HG03432 (cell line): ENCODE measurements at regions not wholly inside any gene's neighbourhood (a gene's known extent, or its start where the extent isn't known, plus 50 kb on each side); places are given as distances from the start of the nearest gene placed in this dataset.
"Not testable (repeated sequence)": the region's sequence is repeated elsewhere in the genome, so short reads cannot be mapped to it uniquely, and the experiment has no call there.

Experiments
- ATAC-seq: cut with Tn5 transposase; IDR thresholded peaks from one replicate; pipeline ENCODE4 v1.9.1; 2021; ENCODE audit warnings: mild to moderate bottlenecking, moderate library complexity; ENCODE audit not compliant: unreplicated experiment

DNA sequence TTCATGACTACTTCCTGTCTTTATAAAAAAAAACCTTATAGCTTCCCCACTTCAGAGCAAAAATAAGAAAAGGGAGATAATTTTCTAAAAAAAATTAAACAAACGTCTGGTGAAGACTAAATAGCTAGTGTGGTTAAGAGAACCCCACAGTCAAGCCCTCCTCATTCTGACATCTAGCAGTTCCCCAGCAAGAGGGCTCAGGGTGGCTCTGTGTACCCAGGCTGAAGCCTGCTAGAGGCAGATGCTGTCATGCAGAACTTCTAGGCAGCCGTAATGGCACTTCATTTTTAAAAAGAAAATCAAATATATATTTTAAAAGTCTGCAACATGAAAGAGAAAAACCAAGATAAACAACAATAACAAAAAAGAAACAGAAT, 223.1 kb upstream of the KLF14 start:
- no peak for ATAC-seq

- ATAC-seq, result not testable (repeated sequence)
These were observed 223.9 kb upstream of the KLF14 start for GRCh38 chr7:130957722-130958435.

DNA sequence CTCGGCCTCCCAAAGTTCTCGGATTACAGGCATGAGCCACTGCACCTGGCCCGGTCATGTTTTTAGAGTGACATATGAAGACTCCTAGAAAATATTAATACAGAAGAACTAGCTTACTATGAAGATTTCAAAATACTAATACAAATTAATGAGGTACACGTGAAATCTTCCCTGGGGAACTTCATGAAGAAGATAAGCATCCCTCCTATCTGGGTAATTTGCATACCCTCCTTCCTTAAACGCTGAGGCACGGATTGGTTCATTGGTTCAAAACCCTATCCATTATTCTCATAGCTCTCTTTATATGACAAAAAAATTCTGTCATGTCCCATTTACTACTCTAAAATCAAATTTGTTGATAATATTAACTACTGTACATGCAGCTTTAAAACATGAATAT, 224.8 kb upstream of the KLF14 start:
- ATAC-seq, result no peak

DNA sequence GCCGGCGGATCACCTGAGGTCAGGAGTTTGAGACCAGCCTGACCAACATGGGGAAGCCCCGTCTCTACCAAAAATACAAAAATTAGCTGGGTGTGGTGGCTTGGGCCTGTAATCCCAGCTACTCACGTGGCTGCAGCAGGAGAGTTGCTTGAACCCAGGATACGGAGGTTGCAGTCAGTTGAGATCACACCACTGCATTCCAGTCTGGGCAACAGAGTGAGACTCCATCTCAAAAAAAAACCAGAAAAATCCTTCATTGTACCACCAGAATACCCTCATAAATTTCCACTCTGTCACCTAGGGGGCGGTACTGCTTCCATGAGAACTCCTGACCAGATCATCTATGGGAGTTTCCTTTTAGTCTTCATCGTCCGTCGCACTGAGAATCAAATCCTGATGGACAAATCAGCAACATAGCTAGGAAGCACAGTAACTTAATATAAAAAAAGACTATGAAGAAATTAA, 225.8 kb upstream of the KLF14 start:
- ATAC-seq, result no peak

DNA sequence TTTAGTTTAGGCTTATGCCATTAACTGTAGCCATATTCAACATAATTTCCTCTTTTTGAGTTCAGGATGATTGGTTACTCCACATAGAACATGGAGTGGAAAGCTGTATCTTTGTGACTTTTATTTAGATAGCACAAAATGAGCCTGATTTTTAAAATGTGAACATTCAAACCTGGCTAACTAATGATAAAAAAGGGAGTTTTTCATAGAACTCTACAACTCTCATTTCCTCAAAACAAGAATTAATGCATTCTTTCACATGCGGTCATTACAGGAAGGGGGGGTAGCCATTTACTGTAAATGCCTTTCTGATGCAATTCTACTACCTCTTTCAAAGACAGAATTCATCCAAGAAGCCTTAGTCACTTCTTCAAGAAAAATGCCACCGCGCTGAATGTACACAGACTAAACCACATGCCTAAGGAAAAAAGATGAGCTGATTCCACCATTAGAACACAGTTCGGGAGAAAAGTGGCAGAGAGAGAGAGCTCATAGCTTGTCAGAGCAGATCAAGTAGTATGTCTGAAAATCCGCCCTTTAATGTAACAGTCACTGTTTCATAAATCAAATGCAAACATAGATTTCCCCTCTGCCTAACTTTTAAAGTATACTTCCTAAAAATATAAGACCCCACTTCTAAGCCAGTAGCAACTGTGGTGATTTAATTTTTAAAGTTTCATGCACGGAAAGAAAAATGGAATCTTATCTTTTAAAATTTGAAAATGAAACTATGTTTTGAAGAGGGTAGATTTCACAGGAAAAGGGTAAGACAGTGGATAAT, 226.4 kb upstream of the KLF14 start:
- peak; percentile 35 for ATAC-seq

DNA sequence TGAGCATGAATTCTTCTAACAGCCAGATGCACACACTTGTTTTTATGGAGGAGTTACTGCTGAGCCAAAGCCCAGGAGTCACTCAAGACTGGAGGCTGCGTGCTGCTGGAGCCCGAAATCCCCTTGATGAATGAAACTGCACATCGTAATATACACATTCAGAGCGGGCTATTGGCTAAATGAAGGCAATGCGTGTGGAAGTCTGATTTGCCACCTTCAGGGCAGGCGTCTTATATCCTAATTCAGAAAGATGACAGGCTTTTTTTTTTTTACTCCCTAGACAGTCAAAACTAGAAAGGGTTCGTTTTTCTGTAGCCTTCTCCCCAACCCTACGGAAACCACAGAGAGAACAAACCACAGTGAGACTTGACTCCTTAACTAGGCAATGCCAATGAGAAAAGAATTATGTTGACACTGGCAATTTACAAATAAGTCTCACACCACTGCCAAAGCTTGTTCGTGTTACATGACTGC, 227.2 kb upstream of the KLF14 start:
- peak; percentile 81 for ATAC-seq

- ATAC-seq, result no peak
These were observed 228.1 kb upstream of the KLF14 start for GRCh38 chr7:130962109-130962508.

- no peak for ATAC-seq
These were observed 229.3 kb upstream of the KLF14 start for GRCh38 chr7:130963339-130963738.

DNA sequence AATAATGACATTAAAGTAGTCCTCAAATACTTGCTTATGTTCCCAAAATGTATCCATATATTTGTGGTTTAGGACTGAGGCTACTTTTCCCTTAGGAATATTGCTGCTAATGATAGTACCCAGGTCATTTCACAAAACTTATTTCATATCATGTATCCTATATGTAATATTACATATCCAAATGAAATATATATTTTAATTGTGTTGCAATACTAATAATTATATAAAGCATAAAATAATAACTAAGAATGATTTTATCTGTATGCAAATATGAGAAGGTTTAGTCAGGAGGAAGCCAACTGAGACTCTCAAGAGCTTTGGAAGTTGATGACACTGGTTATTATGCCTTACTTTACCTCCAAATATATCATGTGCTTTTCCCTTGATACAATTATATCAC, 231.5 kb upstream of the KLF14 start:
- ATAC-seq, result no peak

GRCh38 chr7:130966246-130967009, 232.4 kb upstream of the KLF14 start:
- peak; percentile 70 for ATAC-seq

DNA sequence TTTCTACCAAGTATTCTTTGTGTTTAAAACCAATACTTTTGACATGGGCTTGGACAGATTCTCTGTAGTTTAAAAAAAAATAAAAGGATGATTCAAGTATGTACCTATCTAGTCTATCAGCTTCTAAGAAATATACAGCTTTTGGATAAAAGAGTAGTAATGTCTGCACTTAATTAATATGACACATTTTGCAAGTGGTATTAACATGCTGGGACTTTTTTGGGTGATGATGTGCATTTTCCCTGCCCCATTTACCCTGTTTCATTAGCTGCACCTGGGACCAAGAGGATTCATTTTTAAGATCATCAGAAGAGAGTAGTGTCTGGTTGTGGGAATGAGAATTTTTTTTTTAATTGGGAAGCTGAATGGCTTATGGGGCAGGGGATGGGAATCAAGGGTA, 236.2 kb upstream of the KLF14 start:
- no peak for ATAC-seq

- no peak for ATAC-seq
These were observed 236.7 kb upstream of the KLF14 start for GRCh38 chr7:130970696-130971095.

DNA sequence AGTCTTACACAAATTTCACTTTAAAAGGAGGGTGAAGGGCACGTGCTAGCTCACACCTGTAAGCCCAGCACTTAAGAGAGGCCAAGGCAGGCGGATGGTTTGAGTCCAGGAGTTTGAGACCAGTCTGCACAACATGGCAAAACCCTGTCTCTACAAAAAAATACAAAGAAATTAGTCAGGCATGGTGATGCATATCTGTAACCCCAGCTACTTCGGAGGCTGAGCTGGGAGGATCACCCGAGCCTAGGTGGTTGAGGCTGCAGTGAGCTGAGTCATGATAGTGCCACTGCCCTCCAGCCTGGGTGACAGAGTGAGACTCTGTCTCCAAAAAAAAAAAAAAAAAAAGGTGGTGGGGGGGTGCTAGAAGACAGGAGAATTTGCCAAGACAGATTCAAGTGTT, 237.3 kb upstream of the KLF14 start:
- no peak for ATAC-seq

DNA sequence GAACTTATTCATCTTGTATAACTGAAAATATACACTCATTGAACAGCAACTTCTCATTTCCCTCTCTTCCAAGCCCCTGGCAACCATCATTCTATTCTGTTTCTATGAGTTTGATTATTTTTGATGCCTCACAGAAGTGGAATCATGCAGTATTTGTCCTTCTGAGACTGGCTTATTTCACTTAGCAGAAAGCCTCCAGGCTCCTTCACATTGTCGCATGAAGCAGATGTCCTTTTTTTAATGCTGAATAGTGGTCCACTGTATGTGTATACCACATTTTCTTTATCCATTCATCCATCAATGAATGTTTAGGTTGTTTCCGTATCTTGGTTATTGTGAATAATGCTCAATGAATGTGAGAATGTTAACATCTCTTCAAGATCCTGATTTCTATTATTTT, 238.2 kb upstream of the KLF14 start:
- ATAC-seq, result no peak

- no peak for ATAC-seq
These were observed 239.6 kb upstream of the KLF14 start for GRCh38 chr7:130973637-130974036.

DNA sequence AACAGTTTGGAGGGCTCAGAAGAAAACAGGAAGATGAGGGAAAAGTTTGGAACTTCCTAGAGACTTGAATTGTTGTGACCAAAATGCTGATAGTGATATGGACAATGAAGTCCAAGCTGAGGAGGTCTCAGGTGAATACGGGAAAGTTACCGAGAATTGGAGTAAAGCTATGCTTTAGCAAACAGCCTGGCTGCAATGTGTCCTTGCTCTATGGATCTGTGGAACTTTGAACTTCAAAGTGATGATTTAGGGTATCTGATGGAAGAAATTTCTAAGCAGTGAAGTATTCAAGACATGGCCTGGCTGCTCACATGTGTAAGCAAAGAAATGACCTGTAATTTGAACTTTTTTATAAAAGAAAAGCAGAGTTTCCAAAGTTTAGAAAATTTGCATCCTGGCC, 240.2 kb upstream of the KLF14 start:
- no peak for ATAC-seq

- no peak for ATAC-seq
These were observed 240.8 kb upstream of the KLF14 start for GRCh38 chr7:130974794-130975193.

GRCh38 chr7:130975731-130976130, 241.7 kb upstream of the KLF14 start:
- ATAC-seq, result no peak

DNA sequence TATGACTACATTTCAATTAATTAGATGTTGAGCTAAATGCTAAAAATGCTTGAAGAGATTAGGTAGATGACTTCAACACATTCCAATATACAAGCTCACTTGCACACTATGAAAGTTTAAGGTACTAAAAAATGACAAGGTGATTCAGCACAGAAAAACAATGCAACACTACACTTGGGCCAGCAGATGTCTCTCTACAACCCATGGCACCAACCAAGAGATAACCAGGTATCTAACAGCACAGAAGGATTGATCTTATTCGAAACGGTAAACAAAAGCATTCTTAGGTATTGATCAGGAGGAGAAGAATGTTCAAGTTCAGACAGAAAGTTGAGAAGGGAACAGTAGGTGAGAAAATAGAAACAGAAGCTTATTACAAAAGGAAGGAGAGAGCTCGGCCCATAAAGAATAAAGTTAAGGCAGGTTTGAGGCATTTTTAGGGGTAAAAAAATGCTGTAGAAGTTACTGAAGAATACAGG, 248.2 kb upstream of the KLF14 start:
- ATAC-seq, result peak; percentile 71

DNA sequence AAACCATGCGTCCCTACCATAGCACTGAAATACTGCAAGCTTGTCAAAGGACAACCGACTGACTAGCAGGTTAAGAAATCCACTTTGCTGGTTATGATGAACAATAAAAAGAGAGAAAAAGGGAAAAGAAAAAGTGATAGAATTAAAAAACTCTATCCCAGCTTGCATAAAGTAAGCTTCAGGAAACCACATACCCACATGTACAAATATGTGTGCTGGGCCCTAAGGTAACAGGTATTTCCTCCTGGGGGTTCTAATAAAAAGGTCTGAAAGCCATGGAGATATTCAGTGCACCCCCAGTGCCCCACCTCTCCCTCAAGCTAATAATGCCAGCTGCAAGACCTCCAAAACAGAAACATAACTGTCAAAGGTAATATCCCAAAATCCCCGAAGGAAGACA, 248.6 kb upstream of the KLF14 start:
- ATAC-seq, result no peak

DNA sequence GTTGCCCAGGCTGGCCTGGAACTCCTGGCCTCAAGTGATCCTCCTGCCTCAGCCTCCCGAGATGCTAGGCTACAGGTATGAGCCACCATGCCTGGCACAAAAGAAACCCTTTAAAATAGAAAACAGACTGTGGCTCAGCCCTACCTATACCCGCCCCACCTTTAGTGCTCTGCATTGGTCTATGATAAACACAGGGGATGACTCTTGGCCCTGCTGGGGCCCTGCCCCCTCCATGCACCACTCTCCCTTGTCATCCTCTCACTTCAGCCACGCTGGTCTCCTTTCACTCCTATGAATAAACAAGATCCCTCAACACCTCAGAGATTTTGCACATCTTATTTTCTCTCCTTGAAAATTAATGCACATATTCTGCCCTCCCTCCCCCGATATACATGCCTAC, 251.4 kb upstream of the KLF14 start:
- ATAC-seq, result no peak
